ENCODE measurements at regions not wholly inside any gene's neighbourhood (a gene's known extent, or its start where the extent isn't known, plus 50 kb on each side); places are given as distances from the start of the nearest gene placed in this dataset.

DNA sequence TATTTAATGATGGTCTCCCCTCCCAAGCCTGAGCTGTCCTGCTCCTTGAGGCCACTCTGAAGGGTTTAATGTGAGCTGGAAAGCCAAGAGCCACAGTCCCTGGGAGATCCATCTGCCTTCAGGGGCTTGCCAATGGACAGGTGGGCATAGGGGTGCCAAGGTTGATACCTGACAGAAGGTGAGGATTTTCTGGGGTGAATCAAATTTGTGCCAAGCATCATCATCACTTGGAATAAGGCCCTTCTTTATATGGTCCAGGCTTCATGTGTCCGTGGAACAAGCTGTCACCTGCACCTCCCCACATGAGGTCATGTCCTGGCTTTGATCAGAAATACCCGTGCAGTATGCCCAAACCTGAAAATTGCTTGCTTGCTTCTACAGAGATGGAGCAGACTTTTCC lies 71.9 kb upstream of the CTNNB1 start:
- no peak for TF ChIP-seq TARDBP (IDR thresholded peaks at IDR 0.05)
- TF ChIP-seq FOXK2 (IDR thresholded peaks at IDR 0.05), result no peak
